ENCODE measurements at regions not wholly inside any gene's neighbourhood (a gene's known extent, or its start where the extent isn't known, plus 50 kb on each side); places are given as distances from the start of the nearest gene placed in this dataset.

- no peak for TF ChIP-seq CTCF (conservative IDR thresholded peaks at IDR 0.05; ENCODE audit: low read depth in 2 of 2)
- no peak for TF ChIP-seq EZH2phosphoT487 (IDR thresholded peaks at IDR 0.05; ENCODE audit: unreplicated experiment)
- TF ChIP-seq, protein P1, sequence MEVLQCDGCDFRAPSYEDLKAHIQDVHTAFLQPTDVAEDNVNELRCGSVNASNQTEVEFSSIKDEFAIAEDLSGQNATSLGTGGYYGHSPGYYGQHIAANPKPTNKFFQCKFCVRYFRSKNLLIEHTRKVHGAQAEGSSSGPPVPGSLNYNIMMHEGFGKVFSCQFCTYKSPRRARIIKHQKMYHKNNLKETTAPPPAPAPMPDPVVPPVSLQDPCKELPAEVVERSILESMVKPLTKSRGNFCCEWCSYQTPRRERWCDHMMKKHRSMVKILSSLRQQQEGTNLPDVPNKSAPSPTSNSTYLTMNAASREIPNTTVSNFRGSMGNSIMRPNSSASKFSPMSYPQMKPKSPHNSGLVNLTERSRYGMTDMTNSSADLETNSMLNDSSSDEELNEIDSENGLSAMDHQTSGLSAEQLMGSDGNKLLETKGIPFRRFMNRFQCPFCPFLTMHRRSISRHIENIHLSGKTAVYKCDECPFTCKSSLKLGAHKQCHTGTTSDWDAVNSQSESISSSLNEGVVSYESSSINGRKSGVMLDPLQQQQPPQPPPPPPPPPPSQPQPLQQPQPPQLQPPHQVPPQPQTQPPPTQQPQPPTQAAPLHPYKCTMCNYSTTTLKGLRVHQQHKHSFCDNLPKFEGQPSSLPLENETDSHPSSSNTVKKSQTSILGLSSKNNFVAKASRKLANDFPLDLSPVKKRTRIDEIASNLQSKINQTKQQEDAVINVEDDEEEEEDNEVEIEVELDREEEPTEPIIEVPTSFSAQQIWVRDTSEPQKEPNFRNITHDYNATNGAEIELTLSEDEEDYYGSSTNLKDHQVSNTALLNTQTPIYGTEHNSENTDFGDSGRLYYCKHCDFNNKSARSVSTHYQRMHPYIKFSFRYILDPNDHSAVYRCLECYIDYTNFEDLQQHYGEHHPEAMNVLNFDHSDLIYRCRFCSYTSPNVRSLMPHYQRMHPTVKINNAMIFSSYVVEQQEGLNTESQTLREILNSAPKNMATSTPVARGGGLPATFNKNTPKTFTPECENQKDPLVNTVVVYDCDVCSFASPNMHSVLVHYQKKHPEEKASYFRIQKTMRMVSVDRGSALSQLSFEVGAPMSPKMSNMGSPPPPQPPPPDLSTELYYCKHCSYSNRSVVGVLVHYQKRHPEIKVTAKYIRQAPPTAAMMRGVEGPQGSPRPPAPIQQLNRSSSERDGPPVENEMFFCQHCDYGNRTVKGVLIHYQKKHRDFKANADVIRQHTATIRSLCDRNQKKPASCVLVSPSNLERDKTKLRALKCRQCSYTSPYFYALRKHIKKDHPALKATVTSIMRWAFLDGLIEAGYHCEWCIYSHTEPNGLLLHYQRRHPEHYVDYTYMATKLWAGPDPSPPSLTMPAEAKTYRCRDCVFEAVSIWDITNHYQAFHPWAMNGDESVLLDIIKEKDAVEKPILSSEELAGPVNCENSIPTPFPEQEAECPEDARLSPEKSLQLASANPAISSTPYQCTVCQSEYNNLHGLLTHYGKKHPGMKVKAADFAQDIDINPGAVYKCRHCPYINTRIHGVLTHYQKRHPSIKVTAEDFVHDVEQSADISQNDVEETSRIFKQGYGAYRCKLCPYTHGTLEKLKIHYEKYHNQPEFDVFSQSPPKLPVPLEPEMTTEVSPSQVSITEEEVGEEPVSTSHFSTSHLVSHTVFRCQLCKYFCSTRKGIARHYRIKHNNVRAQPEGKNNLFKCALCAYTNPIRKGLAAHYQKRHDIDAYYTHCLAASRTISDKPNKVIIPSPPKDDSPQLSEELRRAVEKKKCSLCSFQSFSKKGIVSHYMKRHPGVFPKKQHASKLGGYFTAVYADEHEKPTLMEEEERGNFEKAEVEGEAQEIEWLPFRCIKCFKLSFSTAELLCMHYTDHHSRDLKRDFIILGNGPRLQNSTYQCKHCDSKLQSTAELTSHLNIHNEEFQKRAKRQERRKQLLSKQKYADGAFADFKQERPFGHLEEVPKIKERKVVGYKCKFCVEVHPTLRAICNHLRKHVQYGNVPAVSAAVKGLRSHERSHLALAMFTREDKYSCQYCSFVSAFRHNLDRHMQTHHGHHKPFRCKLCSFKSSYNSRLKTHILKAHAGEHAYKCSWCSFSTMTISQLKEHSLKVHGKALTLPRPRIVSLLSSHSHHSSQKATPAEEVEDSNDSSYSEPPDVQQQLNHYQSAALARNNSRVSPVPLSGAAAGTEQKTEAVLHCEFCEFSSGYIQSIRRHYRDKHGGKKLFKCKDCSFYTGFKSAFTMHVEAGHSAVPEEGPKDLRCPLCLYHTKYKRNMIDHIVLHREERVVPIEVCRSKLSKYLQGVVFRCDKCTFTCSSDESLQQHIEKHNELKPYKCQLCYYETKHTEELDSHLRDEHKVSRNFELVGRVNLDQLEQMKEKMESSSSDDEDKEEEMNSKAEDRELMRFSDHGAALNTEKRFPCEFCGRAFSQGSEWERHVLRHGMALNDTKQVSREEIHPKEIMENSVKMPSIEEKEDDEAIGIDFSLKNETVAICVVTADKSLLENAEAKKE (CRISPR knock-in tag; IDR thresholded peaks at IDR 0.05) = no peak
- TF ChIP-seq ETS1 (IDR thresholded peaks at IDR 0.05) = no peak
- TF ChIP-seq ZNF114 (CRISPR knock-in tag; IDR thresholded peaks at IDR 0.05) = no peak
- TF ChIP-seq STAT1 (IDR thresholded peaks at IDR 0.05; ENCODE audit: unreplicated experiment) = no peak
Observed at GRCh38 chr2:183935005-183935404, 663.3 kb upstream of the ZNF804A start (continued).

- no peaks in the 10 kb centered on the region for H3K36me3 Mint-ChIP-seq (ENCODE audit: low read depth)
- H3K9me3 Mint-ChIP-seq = 0 out of 3 replicates have a peak, but pooled peaks cover 2% of the 10 kb centered on the region
- Histone ChIP-seq H3K27ac (ENCODE audit: low read depth) (no peak overlapping the region), H4K20me1 (replicated peaks; ENCODE audit: insufficient read depth) (no peaks in the 10 kb centered on the region), H3K4me3 (no peak overlapping the region), H3K79me2 (replicated peaks; ENCODE audit: insufficient read depth) (no peaks in the 10 kb centered on the region), H2AFZ (no peak overlapping the region), H3K4me2 (no peak overlapping the region), H3F3A (replicated peaks; ENCODE audit: low read depth) (no peaks in the 10 kb centered on the region), H3K4me1 (ENCODE audit: insufficient read depth) (no peaks in the 10 kb centered on the region), H3K27me3 (ENCODE audit: insufficient read depth) (no peaks in the 10 kb centered on the region), H3K36me3 (ENCODE audit: insufficient read depth) (no peaks in the 10 kb centered on the region), H3K9me2 (ENCODE audit: insufficient read depth) (no peaks in the 10 kb centered on the region; the same call in 1 of the 2 replicates)
- H3K27ac Mint-ChIP-seq = no peak overlapping the region
- no peaks in the 10 kb centered on the region for H3K27me3 Mint-ChIP-seq (ENCODE audit: insufficient read depth, low read depth, poor library complexity)
- no peak overlapping the region for H3K4me3 Mint-ChIP-seq
- H3K4me1 Mint-ChIP-seq = no peaks in the 10 kb centered on the region
- ATAC-seq (no peak), DNase-seq (ENCODE audit: low spot score) (no peak)
- TF ChIP-seq ZNF114 (CRISPR knock-in tag; IDR thresholded peaks at IDR 0.05) = no peak
- TF ChIP-seq JUNB (IDR thresholded peaks at IDR 0.05; ENCODE audit: unreplicated experiment) = no peak
- no peak for TF ChIP-seq CTCF (conservative IDR thresholded peaks at IDR 0.05; ENCODE audit: low read depth in 2 of 2)
- no peak for TF ChIP-seq NANOG (IDR thresholded peaks at IDR 0.05; ENCODE audit: borderline replicate concordance)
- no peak for TF ChIP-seq CREB1 (CRISPR knock-in tag; IDR thresholded peaks at IDR 0.05; ENCODE audit: low read depth)
- TF ChIP-seq REST (IDR thresholded peaks at IDR 0.05; ENCODE audit: unreplicated experiment) = no peak
- no peak for TF ChIP-seq POLR2AphosphoS5 (IDR thresholded peaks at IDR 0.05; ENCODE audit: low read depth)
Observed at GRCh38 chr2:183937220-183937619, 661.1 kb upstream of the ZNF804A start.

All from GM23338 (cell line).